CD4-positive, alpha-beta T cell treated with Interleukin-15 for 1 hour (primary cell): ENCODE measurements at regions not wholly inside any gene's neighbourhood (a gene's known extent, or its start where the extent isn't known, plus 50 kb on each side); places are given as distances from the start of the nearest gene placed in this dataset.

Source experiments
- DNase-seq: peaks from one replicate; pipeline ENCODE4 v3.0.0-alpha.2; 2020

DNA sequence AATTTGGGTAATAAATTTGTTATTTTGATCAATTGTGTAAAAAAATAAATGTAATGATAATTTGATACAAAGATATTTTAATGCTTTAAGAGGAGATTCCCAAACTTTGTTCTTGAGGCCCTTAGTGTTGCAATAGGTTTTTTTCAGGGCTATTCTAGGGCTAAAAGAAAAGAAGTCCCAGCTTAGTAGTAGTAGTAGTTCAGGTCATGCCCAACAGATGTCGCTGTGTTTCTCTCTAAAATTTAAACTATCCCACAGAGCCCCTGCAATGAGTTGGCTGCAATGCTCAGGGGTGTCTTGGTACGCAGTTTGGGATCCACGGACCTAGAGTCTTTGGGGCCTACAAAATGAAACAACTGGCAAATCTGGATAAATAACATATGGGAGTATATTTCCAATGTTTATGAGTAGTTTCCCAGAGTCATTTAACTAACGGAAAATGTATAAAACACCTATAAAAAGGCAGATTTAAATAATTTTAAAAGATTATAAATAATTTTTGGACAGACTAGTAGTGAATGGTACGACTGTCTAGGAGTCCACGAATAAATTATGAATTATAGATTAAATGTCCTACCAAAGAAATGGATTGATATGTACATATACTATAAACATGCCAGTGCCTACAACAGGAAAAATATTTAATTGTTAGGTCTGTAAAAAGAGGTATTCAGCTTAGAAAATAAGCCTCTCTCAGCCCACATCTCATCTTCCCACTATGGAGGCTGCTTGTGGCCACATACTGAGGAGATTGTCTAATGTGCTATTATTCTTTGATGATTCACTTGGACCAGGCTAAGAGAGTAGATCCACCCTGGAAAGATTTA lies 228.5 kb upstream of the PMFBP1 start:
- no peak for DNase-seq

DNA sequence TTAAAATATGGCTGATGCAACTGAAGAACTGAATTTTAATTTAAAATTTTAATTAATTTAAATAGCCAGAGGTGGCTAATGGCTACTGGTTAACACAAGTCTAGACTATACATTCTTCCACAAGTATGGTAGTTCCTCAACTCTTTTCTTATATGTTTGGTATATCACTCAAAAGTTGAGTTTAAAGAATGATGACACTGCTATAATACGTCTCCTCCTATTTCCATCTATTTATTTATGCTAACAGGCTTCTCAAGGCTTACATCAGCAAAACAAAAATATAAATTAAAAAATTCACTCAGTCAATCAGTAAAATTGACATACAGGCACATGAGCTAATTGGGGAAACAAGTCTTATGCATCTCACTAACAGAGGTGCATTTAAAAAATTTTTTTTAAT lies 227.9 kb upstream of the PMFBP1 start:
- no peak for DNase-seq

DNA sequence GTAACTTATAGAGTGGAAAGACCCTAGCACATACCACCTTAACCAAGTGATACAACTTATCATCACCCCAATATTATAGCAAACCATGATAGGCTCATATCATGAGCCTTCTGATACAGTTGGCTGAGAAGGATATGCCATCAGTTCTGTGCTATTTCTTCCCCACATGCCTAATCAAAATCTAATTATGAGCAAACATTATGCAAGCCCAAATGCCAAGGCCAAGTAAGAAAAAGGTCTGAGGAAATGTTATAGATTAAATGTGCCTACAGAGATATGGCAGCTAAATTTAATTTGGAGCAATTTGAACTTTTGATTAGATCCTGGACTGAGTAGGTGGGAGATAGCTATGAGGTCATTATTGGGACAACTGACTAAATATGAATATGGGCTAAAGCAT lies 225.9 kb upstream of the PMFBP1 start:
- DNase-seq, result no peak

DNA sequence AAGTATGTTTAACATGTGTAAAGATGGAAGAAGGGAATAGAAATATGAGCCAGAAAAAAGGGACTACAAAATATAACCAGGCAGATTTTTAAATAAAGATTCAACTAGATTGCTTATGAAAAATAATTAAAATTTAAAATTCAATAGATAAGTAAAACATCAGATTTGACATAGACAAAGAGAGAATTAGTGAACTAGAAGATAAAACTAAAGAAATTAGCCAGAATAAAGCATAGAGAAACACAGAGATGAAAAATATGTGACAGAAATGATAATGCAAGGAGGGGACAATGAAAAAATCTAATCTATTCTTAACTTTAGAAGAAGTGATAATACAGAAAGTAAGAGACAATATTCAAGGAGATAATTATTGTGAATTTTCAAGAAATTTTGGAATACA lies 222.6 kb upstream of the PMFBP1 start:
- DNase-seq, result no peak

DNA sequence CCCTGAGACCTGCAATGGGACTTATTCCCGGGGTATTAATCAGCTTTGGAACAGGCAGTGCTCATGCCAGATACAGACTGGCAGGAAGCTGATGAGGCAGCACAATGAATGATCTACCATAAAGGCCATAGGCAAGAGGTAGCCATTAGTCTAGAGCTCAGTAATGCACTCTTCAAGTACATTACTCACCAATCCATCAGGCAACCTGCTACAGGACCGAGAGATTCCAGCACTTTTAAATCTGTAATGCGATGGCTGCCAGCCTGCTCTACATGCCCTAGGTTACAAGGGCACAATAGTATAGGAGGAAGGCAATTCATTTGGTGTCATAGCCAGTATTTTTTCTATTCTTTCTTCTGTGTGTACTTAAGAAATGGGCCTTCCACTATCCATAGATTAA lies 217.8 kb upstream of the PMFBP1 start:
- DNase-seq, result no peak

DNA sequence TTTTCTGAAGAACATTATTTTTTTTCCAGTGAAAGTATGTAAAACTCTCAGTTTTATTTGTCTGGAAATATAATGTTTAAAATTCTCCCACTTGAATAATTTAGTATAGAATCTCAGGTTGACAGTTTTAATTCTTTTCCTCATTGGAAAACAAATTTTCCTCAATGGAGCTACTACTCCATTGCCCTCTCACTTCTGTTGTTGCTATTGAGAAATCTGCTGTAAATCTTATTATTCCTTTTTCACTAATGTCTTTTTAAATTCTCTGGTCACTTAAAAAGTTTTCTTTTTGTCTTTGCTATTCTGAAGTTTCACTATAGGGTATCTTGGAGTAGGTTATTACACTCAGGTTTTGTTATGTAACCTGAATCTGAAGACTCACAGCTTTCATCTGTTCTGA lies 216.1 kb upstream of the PMFBP1 start:
- no peak for DNase-seq

DNA sequence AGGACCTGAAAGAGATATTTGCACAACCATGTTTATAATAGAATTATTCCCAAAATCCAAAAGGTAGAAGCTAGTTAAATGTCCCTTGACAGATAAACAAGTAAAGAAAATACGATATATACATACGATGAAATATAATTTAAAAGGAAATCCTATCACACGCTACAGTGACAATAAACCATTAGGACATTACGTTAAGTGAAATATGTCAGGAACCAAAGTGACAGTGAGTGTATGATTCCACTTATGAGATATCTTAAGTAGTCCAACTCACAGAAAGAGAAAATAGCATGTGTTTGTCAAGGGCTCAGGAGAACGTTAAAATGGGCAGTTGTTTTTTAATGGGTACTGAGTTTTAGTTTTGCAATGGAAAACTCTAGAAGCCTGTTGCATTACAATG lies 212.7 kb upstream of the PMFBP1 start:
- no peak for DNase-seq

DNA sequence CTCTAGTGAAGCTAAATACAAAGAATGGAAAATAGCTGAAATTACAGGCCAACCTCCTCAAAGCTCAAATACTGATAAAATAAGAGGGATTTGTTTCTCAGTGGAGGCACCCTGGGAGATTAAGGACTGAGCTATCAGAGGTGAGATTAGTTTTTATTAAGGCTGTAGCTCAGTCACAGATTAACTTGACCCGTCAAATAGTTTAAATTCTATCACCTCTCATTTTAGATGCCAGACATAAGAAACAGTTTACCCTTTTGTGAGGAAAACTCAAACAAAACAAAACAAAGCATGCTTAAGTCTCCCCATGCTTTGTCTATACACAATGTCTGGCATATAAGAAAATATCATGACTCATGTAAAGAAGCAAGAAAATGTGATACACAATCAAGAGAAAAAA lies 208.3 kb upstream of the PMFBP1 start:
- no peak for DNase-seq

DNA sequence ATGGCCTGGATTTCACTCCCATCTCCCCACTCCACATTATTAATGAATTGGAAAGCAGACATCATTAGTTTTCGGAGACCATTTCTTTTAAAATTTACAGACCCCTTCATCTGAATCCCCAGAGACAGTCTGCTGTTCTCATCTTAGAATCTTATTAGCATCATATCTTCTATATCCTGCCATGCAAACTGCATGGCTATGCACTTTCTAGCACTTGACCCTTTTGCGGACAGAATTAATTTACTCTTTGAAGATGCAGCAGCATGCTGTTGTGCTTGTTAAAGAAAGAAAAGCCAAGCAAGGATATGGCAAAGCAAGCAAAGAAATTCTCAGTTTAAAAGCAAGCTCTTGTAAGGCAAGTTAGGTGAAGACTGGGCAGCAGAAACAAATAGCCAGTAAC lies 201.2 kb upstream of the PMFBP1 start:
- no peak for DNase-seq

DNA sequence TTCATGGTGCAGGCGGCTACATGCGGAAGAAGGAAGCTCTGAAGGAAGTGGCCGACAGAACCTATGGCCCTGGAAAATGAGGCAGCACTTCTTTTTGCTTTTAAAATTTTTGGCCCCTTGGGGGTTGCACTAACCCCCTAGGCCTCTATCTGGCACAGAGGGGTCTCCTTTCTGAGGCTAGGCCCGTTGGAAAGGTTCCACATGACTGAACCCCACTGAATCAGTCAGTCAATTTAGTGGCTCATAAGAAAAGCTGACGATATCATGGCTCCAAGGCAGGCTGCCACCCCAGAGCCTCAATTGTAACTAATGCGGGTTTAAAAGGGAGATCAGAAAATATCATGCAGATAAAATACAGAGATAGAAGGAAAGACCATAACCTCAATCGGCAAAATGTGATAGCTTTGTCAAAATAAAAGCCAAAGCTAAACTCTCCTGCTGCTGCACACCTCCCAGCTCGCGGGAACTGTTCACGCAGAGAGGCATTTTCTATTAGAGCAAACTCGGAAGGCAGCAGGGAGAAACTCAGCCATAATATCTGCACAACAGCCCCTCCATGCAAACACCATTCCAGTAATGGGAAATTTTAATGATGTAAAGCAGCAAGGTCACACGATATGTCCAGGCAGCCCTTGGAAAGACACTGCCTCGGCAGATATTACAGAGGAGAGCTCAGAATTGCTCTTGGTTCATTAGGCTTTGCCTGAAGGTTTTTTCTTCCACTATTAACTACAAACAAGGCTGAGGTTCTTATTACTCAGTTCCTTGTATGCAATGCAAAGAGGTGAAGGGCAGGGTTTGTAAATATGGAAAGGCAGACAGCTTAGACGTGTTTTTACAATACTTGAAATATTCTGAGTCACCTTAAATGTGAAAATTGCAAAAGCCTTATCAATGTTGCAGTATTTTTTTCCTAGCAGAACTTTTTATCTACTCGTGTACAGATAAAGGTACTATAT lies 200.4 kb upstream of the PMFBP1 start:
- no peak for DNase-seq

DNA sequence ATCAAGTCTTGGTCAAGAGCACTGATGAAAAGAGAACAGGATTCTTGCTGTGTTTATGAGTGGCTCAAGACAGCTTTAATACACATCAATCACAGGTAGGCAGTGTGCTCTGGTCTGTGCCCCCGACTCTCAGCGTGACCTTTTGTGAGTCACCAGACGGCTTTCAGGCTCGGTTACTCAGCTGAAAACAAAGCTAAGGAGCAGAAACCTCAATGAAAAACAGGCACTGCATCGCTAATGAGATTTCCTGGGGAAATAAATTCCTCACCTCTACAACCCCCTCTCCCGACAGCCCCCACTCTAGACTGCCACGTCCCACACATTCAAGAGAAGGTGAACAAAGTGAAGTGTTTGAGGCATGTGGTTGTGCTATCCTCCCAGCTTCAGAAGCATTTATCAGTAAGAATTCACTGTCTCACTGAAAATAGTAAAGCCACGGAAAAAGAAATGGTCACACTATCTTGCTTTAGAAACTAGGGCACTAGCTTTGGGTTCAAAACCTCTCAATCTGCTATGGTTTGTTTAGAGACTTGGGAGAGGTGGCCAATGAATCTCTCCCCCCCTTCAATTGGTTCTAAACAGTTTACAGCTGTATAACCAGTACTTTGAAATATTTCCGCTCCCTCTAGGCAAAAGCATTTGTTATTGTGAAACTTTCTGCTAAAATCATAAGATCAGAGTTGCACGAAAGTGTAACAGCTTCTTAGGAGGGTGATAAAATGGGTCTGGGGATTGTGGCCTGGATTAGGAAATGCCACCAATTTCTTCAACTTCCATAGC lies 199.5 kb upstream of the PMFBP1 start:
- DNase-seq, result no peak

DNA sequence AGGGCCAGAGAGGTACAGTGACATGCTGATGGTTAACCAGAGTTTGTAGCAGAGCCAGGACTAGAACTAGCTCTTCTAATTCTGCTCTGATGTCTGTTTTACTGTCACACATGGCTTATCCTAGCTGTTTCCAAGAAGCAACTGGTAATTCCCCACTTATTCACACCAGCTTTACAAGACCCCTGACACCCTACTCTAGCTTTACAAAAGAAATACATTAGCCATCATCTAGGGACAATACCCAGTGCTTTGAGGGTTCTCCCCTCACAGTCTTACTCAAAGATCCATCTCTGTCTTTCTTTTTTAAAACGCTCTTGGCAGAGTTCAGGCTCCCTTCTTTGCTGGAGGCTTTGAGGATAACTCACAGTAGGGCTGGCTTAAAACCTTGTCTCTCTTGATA lies 197.3 kb upstream of the PMFBP1 start:
- DNase-seq, result no peak

DNA sequence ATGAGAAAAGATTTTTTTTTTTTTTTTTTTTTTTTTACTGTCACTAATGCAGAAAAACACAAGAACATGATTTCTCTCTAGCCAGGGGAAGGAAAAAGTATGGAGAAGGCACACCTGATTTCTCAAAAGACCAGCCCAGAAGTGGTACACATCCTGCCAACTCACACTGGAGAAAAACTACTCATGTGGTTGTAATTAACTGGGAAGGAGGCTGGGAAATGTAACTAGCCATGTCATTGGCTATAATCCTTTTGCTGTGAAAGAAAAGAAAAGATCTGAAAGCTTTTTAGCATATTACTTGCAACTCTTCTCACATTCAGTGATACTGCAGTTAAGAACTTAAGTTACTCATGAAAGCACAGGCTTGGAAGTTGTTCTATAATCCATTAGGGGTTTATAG lies 195.9 kb upstream of the PMFBP1 start:
- DNase-seq, result no peak

DNA sequence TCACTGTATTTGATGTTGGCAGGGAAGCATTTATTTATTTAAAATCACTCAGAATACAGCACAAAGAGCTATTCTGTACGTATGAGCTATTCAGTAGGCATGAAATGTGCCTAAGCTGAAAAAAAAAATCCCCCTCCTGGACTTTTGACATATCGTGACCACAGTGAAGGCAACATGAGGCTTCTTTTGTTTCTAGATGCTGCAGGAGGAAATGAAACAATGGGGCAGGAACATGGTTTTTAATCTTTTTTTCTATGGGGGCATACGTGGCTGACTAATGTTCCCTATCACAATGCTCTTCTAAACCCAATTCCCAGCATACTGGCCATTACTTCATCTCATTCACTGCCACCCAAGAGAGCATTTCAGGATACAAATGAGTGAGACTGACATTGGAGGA lies 191.0 kb upstream of the PMFBP1 start:
- DNase-seq, result no peak

DNA sequence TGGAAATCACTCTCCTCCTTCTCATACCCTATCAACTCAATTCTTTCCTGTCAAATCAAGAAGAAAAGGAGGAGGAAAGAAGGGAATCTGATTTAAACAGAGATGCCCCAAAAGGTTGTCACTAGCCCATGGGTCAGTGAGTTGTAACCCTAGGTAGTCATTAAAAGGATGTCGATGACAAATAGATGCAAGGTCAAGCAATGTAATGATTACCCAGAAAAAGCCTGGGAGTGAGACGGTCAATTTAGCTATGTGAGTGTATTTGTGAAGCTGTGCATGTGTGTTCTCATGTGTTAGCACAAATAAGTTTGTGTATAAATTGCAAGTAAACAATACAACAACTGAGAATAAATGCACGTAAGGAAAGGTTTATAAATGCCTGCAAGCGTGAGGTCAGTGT lies 190.5 kb upstream of the PMFBP1 start:
- DNase-seq, result no peak

DNA sequence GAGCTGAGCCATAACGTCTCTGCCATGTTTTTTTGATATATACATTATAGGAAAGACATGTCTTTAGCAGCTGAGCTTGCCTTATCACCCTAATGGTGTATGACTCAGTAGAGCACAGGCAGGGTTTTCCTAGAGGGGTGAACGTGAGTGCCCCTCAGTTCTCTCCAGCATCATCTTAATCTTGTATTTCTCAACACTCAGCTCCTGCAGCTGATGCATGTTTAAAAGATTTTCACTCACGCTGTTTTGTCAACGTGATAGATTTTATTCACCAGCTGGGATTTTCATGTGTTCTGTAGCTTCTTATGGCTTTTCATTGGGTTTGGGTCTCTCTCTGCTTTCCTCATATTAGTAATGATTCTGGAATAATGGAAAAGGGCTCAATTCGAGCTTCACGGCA lies 186.0 kb upstream of the PMFBP1 start:
- DNase-seq, result no peak

DNA sequence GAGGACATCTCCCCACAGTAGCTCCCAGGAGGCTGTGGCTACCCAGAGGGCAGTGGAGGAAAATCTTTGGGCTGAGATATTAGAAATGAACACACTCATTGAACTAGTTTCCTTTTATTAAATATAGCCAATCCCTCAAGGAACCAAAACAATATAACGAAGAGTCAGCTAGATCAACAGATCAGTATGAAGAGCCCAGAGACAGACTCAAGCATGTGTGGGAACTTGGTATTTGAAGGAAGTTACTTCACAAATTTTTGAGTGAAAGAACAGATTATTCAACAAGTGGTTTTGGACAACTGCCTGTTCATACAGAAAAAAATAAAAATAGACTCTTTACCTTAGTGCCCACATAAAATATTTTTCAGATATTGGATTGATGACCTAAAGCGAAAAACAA lies 183.6 kb upstream of the PMFBP1 start:
- DNase-seq, result no peak

DNA sequence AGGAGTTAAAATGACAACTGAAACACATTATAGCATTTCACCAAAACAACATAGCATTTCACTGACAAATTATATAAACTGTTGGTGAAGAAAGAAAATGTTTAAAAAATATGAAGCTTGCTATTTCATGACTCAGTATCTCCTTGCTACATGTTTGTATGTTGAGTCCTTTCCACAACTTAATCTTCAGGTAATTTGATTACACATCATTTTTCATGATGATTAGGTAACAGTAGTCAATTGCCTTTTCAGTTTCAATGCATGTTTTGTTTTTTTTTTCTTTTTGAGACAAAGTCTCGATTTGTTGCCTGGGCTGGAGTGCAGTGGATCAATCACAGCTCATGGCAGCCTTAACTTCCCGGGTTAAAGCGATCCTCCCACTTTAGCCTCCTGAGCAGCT lies 177.8 kb upstream of the PMFBP1 start:
- DNase-seq, result no peak

DNA sequence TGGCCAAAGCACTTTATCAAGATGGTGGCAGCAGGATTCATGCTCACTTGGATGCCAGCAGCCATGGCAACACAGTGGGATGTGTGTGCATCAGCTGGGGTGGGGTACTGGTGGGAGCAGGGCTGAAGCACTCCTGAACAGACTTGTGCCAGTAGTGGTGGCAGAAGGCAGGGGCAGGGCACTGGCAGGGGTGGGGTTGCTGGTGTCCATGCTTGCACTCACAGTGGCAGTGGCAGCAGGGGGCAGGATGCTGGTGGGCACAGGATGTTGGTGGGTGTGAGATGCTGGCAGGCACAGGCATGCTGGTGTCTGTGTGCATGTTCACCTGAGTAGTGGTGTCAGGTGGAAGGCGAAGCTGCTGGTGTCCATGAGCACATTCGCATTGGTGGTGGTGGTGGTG lies 161.0 kb upstream of the PMFBP1 start:
- DNase-seq, result no peak

DNA sequence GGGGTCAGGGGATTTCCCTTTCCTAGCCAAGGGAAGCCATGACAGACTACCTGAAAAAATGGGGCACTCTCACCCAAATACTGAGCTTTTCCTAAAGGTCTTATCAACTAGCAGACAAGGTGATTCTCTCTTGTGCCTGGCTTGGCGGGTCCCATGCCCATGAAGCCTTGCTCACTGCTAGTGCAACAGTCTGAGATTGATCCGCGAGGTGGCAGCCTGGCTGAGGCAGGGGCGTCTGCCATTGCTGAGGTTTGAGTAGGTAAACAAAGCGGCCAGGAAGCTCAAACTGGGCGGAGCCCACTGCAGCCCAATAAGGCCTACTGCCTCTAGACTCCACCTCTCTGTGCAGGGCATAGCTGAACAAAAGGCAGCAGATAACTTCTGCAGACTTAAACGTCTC lies 152.6 kb upstream of the PMFBP1 start:
- no peak for DNase-seq

DNA sequence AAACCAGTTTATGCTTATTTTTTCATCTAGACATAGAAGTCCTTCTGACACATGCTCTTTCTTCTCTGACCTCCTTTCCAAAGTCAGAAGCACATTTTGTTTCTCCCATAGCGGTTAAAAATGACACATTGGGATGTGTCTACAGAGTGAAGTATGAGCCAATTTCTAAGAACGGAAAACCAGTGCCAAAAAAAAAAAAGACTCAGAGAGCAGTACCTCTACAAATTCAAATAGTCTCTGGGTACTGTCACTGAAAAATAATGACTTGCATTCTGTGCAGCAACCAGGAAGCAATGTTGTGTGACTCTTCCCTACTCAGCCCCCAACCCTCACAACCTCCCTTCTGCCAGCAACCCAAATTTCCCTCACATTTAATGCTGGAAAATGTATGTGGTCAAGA lies 145.5 kb upstream of the PMFBP1 start:
- no peak for DNase-seq

DNA sequence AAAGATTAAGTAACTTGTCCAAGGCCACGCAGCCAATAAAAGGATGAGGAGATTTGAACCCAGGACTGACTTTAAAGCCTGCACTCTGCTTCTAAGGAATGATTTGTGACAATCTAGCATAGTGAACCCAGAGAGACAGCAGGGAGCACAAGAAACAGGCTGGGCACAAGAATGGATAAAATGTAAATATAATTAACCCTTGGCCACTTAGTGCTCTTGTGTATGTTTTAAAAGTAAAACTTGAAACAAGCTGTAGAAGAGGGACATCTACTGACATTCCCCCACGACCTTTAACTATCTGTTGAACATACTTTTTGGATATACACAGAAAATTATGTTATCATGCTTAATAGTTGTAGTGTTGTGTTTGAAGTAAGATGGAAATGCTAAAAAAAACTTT lies 141.9 kb upstream of the PMFBP1 start:
- DNase-seq, result no peak

DNA sequence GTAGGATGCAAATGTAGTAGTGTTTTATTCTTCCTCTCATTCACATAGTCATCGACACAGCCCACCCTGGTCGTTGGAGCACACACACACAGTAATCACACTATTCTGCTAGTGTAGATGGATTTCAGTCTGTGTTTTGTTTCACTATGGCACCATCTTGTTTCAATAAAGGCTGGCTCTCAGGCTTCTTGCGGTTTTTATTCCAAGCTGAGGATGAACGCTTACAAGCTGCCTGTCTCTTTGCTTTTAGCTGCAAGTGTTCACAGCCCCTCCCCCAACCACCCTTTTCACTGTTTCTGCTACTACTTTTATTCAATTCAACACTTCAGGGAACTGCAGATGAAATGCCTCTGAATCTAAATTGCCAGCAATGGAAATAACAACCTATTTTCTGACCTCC lies 140.9 kb upstream of the PMFBP1 start:
- no peak for DNase-seq

DNA sequence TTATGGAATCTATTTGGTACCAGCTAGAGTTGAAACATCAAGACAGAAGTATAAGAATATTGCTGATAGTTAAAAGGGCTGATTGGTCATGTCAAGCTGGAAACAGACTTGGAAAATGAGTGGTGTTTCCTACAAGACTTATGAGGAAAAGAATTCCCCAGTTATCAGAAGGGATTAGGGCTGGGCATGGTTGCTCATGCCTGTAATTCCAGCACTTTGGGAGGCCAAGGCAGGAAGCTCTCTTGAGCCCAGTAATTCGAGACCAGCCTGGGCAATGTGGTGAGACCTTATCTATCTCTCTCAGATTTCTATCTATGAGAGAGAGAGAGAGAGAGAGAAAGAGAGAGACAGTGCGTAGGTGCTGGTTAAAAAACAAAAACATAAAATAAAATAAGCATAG lies 139.5 kb upstream of the PMFBP1 start:
- DNase-seq, result no peak
